HG02973 (cell line): ENCODE measurements at regions not wholly inside any gene's neighbourhood (a gene's known extent, or its start where the extent isn't known, plus 50 kb on each side); places are given as distances from the start of the nearest gene placed in this dataset.

Experiments used
- ATAC-seq: cut with Tn5 transposase; IDR thresholded peaks from one replicate; pipeline ENCODE4 v1.9.1; 2021; ENCODE audit warnings: moderate library complexity; ENCODE audit not compliant: unreplicated experiment

GRCh38 chrX:15918003-15918402 lies 63.4 kb upstream of the AP1S2 start:
- ATAC-seq: no peak

GRCh38 chrX:15916704-15917084 lies 62.1 kb upstream of the AP1S2 start:
- no peak for ATAC-seq

GRCh38 chrX:15915959-15916703 lies 61.5 kb upstream of the AP1S2 start:
- no peak for ATAC-seq

- ATAC-seq: no peak
These were observed 59.9 kb upstream of the AP1S2 start for GRCh38 chrX:15914486-15914885.

- ATAC-seq: no peak
These were observed 58.5 kb upstream of the AP1S2 start for GRCh38 chrX:15913146-15913545.

- ATAC-seq: no peak
These were observed 57.3 kb upstream of the AP1S2 start for GRCh38 chrX:15911734-15912550.

- no peak for ATAC-seq
These were observed 55.0 kb upstream of the AP1S2 start for GRCh38 chrX:15909605-15910004.

- no peak for ATAC-seq
These were observed 54.1 kb upstream of the AP1S2 start for GRCh38 chrX:15908603-15909290.

- no peak for ATAC-seq
These were observed 51.7 kb upstream of the AP1S2 start for GRCh38 chrX:15906041-15906943.
